ENCODE measurements at regions not wholly inside any gene's neighbourhood (a gene's known extent, or its start where the extent isn't known, plus 50 kb on each side); places are given as distances from the start of the nearest gene placed in this dataset.
A peak's percentile ranks its signal among the peaks of the same experiment; 100 is the strongest.
"Not testable (repeated sequence)": the region's sequence is repeated elsewhere in the genome, so short reads cannot be mapped to it uniquely, and the experiment has no call there.

DNA sequence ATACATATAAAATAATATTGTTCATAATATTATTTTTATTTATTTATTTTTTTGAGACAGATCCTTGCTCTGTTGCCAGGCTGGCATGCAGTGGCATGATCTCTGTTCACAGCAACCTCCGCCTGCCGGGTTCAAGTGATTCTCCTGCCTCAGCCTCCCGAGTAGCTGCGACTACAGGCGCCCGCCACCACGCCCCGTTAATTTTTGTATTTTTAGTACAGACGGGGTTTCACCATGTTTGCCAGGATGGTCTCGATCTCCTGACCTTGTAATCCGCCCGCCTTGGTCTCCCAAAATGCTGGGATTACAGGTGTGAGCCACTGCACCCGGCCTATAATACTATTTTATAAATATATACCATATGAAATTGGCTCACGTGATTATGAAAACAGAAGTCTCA is 832.4 kb upstream of the TPTE start:
- DNase-seq (ENCODE audit: low spot score): peak; percentile 57
- intact Hi-C loops (cut with DNase I): not testable (repeated sequence)

GRCh38 chr21:9690981-9691380 is 830.4 kb upstream of the TPTE start:
- intact Hi-C loops (cut with DNase I): not testable (repeated sequence)
- peak; percentile 43 for DNase-seq (ENCODE audit: low spot score)

GRCh38 chr21:9695759-9696158 is 825.6 kb upstream of the TPTE start:
- DNase-seq (ENCODE audit: low spot score): peak; percentile 19
- intact Hi-C loops (cut with DNase I): not testable (repeated sequence)

- intact Hi-C loops (cut with DNase I): not testable (repeated sequence)
These were observed 823.6 kb upstream of the TPTE start for GRCh38 chr21:9697751-9698150.

DNA sequence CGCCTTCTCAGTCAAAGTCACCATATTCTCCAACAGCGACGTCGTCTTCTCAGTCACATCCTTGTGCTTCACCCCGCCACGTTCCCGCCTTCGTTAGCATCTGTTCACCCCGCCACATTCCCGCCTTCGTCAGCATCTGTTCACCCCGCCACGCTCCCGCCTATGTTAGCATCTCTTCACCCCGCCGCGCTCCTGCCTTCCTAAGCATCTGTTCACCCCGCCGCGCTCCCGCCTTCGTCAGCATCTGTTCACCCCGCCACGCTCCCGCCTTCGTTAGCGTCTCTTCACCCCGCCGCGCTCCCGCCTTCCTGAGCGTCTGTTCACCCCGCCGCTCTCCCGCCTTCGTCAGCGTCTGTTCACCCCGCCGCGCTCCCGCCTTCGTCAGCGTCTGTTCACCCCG is 816.4 kb upstream of the TPTE start:
- intact Hi-C loops (cut with DNase I); DNase-seq (ENCODE audit: low spot score): not testable (repeated sequence)

More at GRCh38 chr21:9697751-9698150, 823.6 kb upstream of the TPTE start:
- peak; percentile 31 for DNase-seq (ENCODE audit: low spot score)

- intact Hi-C loops (cut with DNase I); DNase-seq (ENCODE audit: low spot score): not testable (repeated sequence)
These were observed 815.9 kb upstream of the TPTE start for GRCh38 chr21:9705455-9705854.

DNA sequence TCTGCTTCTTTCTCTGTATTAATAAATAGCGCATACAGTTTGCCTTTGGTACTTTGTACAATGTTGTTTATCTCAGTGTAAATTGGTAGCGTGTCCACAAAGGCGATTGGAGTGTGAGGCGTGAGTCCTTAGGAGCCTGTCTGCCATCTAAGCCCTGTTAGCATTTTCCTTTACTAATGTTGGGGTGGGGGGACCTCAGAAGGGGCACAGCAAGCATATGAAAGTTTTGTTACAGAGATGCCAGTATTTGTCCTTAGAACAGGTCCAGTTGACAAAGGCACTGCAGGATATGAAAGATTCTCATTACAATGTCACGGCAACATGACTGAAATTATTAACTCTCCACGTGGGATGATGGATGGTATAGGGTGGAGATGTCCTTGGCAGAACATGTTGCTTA is 796.8 kb upstream of the TPTE start:
- intact Hi-C loops (cut with DNase I); DNase-seq (ENCODE audit: low spot score): not testable (repeated sequence)

GRCh38 chr21:9727187-9727586 is 794.2 kb upstream of the TPTE start:
- DNase-seq (ENCODE audit: low spot score); intact Hi-C loops (cut with DNase I): not testable (repeated sequence)

- intact Hi-C loops (cut with DNase I); DNase-seq (ENCODE audit: low spot score): not testable (repeated sequence)
These were observed 793.0 kb upstream of the TPTE start for GRCh38 chr21:9728219-9728992.

- intact Hi-C loops (cut with DNase I): no loop called here
- DNase-seq (ENCODE audit: low spot score): no peak
These were observed 790.5 kb upstream of the TPTE start for GRCh38 chr21:9730866-9731265.

- intact Hi-C loops (cut with DNase I); DNase-seq (ENCODE audit: low spot score): not testable (repeated sequence)
These were observed 790.1 kb upstream of the TPTE start for GRCh38 chr21:9731317-9731716.

DNA sequence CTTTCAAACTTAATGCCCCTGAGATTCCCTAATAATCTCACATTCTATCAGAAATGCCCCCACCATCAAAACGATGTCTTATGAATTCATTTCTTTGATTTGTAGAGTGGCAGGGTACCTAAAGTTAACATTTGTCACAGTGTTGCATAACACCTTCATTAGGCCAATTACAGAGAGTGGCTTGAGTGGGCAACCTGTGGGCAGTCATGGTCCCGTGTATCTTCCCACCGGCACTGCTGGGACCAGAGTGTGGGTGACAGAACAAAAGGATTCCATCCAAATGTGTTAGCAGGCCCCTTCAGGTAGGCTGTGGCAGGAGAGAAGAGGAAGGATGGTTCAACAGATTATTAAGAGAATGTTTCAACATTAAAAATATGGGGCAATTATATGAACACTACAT is 788.8 kb upstream of the TPTE start:
- DNase-seq (ENCODE audit: low spot score); intact Hi-C loops (cut with DNase I): not testable (repeated sequence)

- DNase-seq (ENCODE audit: low spot score); intact Hi-C loops (cut with DNase I): not testable (repeated sequence)
These were observed 787.4 kb upstream of the TPTE start for GRCh38 chr21:9733761-9734558.

DNA sequence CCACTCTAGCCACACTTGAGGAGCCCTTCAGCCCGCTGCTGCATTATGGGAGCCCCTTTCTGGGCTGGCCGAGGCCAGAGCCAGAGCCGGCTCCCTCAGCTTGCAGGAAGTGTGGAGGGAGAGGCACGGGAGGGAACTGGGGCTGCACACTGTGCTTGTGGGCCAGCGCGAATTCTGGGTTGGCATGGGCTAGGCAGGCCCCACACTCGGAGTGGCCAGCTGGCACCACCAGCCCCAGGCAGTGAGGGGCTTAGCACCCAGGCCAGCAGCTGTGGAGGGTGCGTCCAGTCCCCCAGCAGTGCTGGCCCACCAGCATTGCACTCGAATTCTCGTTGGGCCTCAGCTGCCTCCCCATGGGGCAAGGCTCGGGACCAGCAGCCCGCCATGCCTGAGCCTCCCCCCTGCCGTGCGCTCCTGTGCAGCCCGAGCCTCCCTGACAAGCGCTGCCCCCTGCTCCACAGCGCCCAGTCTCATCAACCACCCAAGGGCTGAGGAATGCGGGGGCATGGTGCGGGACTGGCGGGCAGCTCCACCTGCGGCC is 785.9 kb upstream of the TPTE start:
- peak; percentile 83 for DNase-seq (ENCODE audit: low spot score)
- intact Hi-C loops (cut with DNase I): no loop called here

DNA sequence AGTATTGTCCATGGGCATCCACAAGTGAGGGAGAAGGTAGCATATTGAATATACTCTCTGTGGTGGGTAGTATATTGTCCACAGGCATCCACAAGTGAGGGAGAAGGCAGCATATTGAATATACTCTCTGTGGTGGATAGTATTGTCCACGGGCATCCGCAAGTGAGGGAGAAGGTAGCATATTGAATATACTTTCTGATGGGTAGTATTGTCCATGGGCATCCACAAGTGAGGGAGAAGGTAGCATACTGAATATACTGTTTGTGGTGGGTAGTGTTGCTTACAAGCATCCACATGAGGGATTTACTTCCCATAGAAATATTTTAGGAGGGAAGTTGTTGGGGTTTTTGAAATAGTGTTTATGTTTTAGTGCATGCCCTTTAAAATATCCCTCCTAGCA is 784.1 kb upstream of the TPTE start:
- DNase-seq (ENCODE audit: low spot score); intact Hi-C loops (cut with DNase I): not testable (repeated sequence)

DNA sequence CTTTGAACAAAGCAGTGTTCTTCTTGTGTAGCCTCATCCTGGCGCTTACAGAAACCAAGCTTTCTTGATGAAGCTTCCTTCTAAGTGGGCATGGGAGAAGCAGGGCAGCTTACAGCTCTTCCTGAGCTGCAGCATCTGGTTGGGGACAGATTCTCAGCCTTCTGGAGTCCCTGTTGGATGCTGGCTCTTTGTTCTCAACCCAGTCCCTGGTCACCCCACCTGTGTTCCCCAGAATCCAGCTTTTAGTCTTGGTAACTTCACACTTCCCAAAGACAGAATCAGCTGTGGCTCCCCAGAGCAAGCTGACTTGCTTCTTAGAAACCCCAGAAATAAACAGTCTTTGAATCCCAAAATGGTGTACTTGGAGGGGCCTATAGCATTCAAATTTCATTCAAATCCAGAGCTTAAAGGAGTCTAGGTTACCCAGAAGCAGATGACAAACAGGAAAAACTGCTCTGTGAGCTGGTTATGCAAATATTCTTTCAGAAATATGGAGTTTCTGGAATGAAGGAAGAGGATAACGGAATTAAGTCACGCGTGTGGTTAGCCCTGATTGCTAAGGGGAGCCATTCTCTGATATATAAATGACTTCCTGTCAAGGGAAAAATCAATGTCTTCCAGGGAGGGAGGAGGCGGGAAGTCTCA is 783.4 kb upstream of the TPTE start:
- DNase-seq (ENCODE audit: low spot score): not testable (repeated sequence)

GRCh38 chr21:9738527-9738926 is 782.9 kb upstream of the TPTE start:
- intact Hi-C loops (cut with DNase I): no loop called here
- no peak for DNase-seq (ENCODE audit: low spot score)

More for the DNA sequence above, 783.4 kb upstream of the TPTE start:
- intact Hi-C loops (cut with DNase I): not testable (repeated sequence)

- intact Hi-C loops (cut with DNase I): no loop called here
- DNase-seq (ENCODE audit: low spot score): no peak
These were observed 782.1 kb upstream of the TPTE start for GRCh38 chr21:9739240-9739639.

GRCh38 chr21:9740177-9740941 is 781.0 kb upstream of the TPTE start:
- DNase-seq (ENCODE audit: low spot score); intact Hi-C loops (cut with DNase I): not testable (repeated sequence)
